PFSK-1 (cell line): ENCODE measurements at regions not wholly inside any gene's neighbourhood (a gene's known extent, or its start where the extent isn't known, plus 50 kb on each side); places are given as distances from the start of the nearest gene placed in this dataset.

ENCODE experiments used
- FOXP2 ChIP-seq: optimal IDR thresholded peaks from 2 replicates; pipeline ENCODE3; 2011; ENCODE audit warnings: borderline replicate concordance, control low read depth, inconsistent platforms; ENCODE audit not compliant: insufficient read depth; ENCODE audit errors: extremely low read length, extremely low read depth
- POLR2AphosphoS5 ChIP-seq: IDR thresholded peaks from 2 replicates; pipeline ENCODE4 v1.6.1; 2012; ENCODE audit warnings: low read depth, mild to moderate bottlenecking, control low read depth, low read length, moderate library complexity
- SIN3A ChIP-seq: IDR thresholded peaks from 2 replicates; pipeline ENCODE4 v1.6.1; 2012; ENCODE audit warnings: mild to moderate bottlenecking, low read length, moderate library complexity, borderline replicate concordance; ENCODE audit not compliant: insufficient read depth
- TAF1 ChIP-seq: IDR thresholded peaks from 2 replicates; pipeline ENCODE4 v1.6.1; 2012; ENCODE audit warnings: low read length, control low read depth, borderline replicate concordance; ENCODE audit not compliant: insufficient read depth
- TF ChIP-seq, protein P1 (sequence below), 2 experiments: IDR thresholded peaks; 2 replicates each; pipeline versions ENCODE4 v1.6.1 to v1.8.0; 2011 to 2012; ENCODE audit warnings: low read depth in 2 of 2, low read length in 2 of 2, control low read depth in 1 of 2, inconsistent platforms in 1 of 2, mild to moderate bottlenecking in 1 of 2, moderate library complexity in 1 of 2; ENCODE audit not compliant: insufficient read depth in 1 of 2

GRCh38 chr19:31570718-31571117, 221.5 kb upstream of the TSHZ3 start:
- TF ChIP-seq POLR2AphosphoS5 (no peak), TAF1 (no peak), SIN3A (no peak), FOXP2 (no peak)
- TF ChIP-seq, protein P1, sequence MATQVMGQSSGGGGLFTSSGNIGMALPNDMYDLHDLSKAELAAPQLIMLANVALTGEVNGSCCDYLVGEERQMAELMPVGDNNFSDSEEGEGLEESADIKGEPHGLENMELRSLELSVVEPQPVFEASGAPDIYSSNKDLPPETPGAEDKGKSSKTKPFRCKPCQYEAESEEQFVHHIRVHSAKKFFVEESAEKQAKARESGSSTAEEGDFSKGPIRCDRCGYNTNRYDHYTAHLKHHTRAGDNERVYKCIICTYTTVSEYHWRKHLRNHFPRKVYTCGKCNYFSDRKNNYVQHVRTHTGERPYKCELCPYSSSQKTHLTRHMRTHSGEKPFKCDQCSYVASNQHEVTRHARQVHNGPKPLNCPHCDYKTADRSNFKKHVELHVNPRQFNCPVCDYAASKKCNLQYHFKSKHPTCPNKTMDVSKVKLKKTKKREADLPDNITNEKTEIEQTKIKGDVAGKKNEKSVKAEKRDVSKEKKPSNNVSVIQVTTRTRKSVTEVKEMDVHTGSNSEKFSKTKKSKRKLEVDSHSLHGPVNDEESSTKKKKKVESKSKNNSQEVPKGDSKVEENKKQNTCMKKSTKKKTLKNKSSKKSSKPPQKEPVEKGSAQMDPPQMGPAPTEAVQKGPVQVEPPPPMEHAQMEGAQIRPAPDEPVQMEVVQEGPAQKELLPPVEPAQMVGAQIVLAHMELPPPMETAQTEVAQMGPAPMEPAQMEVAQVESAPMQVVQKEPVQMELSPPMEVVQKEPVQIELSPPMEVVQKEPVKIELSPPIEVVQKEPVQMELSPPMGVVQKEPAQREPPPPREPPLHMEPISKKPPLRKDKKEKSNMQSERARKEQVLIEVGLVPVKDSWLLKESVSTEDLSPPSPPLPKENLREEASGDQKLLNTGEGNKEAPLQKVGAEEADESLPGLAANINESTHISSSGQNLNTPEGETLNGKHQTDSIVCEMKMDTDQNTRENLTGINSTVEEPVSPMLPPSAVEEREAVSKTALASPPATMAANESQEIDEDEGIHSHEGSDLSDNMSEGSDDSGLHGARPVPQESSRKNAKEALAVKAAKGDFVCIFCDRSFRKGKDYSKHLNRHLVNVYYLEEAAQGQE (IDR thresholded peaks at IDR 0.05; ENCODE audit: insufficient read depth in 1 of 2, low read depth in 2 of 2, low read length in 2 of 2): no peak

- TF ChIP-seq SIN3A (no peak), TAF1 (no peak), POLR2AphosphoS5 (no peak), FOXP2 (no peak)
- TF ChIP-seq, protein P1 (IDR thresholded peaks at IDR 0.05; ENCODE audit: insufficient read depth in 1 of 2, low read depth in 2 of 2, low read length in 2 of 2): no peak
Observed at GRCh38 chr19:31572102-31572975, 223.1 kb upstream of the TSHZ3 start.

DNA sequence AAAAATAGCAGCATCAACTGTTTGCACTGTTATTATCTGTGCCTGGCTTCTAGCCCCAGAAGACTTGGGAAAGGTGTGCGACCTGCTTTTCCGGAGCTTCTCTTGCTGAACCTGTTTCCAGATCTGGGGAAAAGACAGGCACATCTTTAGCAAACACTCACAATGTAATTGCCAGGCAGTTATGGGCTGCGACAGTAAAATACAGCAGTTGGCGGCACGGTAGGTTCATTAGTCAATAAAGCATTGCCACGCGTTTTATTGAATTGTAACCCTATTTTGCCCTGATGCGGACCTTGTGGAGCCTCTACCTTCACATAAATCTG, 223.7 kb upstream of the TSHZ3 start:
- TF ChIP-seq TAF1: no peak
- TF ChIP-seq SIN3A: no peak
- TF ChIP-seq, protein P1 (IDR thresholded peaks at IDR 0.05; ENCODE audit: insufficient read depth in 1 of 2, low read depth in 2 of 2, low read length in 2 of 2): no peak
- TF ChIP-seq FOXP2: no peak
- TF ChIP-seq POLR2AphosphoS5: no peak

- no peak for TF ChIP-seq FOXP2
Observed at GRCh38 chr19:31574251-31574973, 225.2 kb upstream of the TSHZ3 start.

DNA sequence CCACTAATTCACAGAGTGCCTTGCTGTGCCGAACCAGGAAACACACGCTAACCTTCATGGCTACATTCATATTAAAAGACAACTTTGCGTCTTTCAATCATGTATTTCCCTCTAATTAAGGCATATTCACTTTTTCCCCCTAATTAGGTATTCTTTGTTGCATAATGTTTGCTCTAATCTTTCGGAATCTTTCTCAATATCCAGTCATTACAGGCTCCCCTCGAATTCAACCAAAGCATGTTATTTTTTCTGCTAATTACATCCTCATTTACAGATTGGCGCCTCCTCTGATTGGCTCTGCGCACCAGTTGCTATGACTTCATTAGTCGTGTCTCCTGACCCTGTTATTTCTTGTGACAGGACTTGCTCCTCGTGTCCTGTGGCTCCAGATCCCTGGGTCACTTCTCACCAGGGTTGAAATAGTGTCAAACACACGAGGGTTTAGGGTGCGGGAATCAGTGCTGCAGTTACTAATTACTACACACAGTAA, 226.7 kb upstream of the TSHZ3 start:
- TF ChIP-seq TAF1: no peak
- no peak for TF ChIP-seq POLR2AphosphoS5
- TF ChIP-seq SIN3A: no peak

DNA sequence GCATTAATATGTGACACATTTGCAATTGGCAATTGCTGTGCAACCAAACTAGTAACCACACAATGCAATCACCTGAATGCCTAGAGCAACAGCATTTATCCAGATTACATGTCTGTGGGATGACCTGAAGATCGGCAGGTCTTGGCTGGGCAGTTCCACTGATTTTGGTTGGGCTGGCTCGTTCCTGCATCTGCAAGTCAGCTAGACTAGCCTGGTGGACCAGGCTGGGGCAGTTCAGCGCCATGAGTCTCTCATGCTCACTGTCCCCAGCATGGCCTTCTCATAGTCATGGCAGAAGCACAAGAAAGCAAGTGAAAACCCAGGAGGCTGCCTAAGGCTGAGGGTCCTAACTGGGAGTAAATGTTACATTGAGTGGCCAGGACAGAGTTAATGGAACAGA, 229.1 kb upstream of the TSHZ3 start:
- no peak for TF ChIP-seq SIN3A
- TF ChIP-seq, protein P1 (IDR thresholded peaks at IDR 0.05; ENCODE audit: insufficient read depth in 1 of 2, low read depth in 2 of 2, low read length in 2 of 2): no peak
- no peak for TF ChIP-seq FOXP2
- no peak for TF ChIP-seq POLR2AphosphoS5
- no peak for TF ChIP-seq TAF1
